Lung microvascular endothelial cell (primary cell): ENCODE measurements at regions not wholly inside any gene's neighbourhood (a gene's known extent, or its start where the extent isn't known, plus 50 kb on each side); places are given as distances from the start of the nearest gene placed in this dataset.

ENCODE experiments used
- DNase-seq, 2 donors: peaks; one replicate each; pipeline versions ENCODE4 v3.0.0 to v3.0.0-alpha.2; 2010; ENCODE audit warnings: low read depth in 2 of 2

GRCh38 chr18:2027016-2027415 lies 544.3 kb downstream of the METTL4 start:
- no peak for DNase-seq

GRCh38 chr18:2027756-2028155 lies 543.5 kb downstream of the METTL4 start:
- no peak for DNase-seq

GRCh38 chr18:2028986-2029385 lies 542.3 kb downstream of the METTL4 start:
- no peak for DNase-seq

- DNase-seq = no peak
These were observed 540.7 kb downstream of the METTL4 start for GRCh38 chr18:2030647-2031046.

GRCh38 chr18:2032036-2032435 lies 539.3 kb downstream of the METTL4 start:
- DNase-seq = no peak

- DNase-seq = no peak
These were observed 536.2 kb downstream of the METTL4 start for GRCh38 chr18:2035056-2035455.

- no peak for DNase-seq
These were observed 535.2 kb downstream of the METTL4 start for GRCh38 chr18:2036086-2036485.

- no peak for DNase-seq
These were observed 531.0 kb downstream of the METTL4 start for GRCh38 chr18:2040279-2040678.

- DNase-seq = no peak
These were observed 521.3 kb downstream of the METTL4 start for GRCh38 chr18:2049986-2050385.

GRCh38 chr18:2050702-2051201 lies 520.6 kb downstream of the METTL4 start:
- DNase-seq = no peak

GRCh38 chr18:2053490-2054089 lies 517.7 kb downstream of the METTL4 start:
- no peak for DNase-seq

- no peak for DNase-seq
These were observed 512.0 kb downstream of the METTL4 start for GRCh38 chr18:2059336-2059735.

- no peak for DNase-seq
These were observed 511.2 kb downstream of the METTL4 start for GRCh38 chr18:2060086-2060485.

GRCh38 chr18:2070631-2071030 lies 500.7 kb downstream of the METTL4 start:
- DNase-seq = peak in 1 of 2 donors; percentile 59

GRCh38 chr18:2075499-2075898 lies 495.8 kb downstream of the METTL4 start:
- DNase-seq = no peak

GRCh38 chr18:2082676-2083075 lies 488.6 kb downstream of the METTL4 start:
- DNase-seq = no peak

- no peak for DNase-seq
These were observed 487.6 kb downstream of the METTL4 start for GRCh38 chr18:2083691-2084090.

GRCh38 chr18:2086439-2086838 lies 484.9 kb downstream of the METTL4 start:
- no peak for DNase-seq

GRCh38 chr18:2087877-2088673 lies 483.2 kb downstream of the METTL4 start:
- DNase-seq = no peak

GRCh38 chr18:2089396-2089795 lies 481.9 kb downstream of the METTL4 start:
- no peak for DNase-seq

- no peak for DNase-seq
These were observed 479.4 kb downstream of the METTL4 start for GRCh38 chr18:2091937-2092336.

GRCh38 chr18:2096551-2096950 lies 474.8 kb downstream of the METTL4 start:
- no peak for DNase-seq

- DNase-seq = peak in 1 of 2 donors; percentile 72
These were observed 470.6 kb downstream of the METTL4 start for GRCh38 chr18:2100694-2101213.
